DND-41 (cell line): ENCODE measurements at regions not wholly inside any gene's neighbourhood (a gene's known extent, or its start where the extent isn't known, plus 50 kb on each side); places are given as distances from the start of the nearest gene placed in this dataset.

ENCODE experiments used
- ATAC-seq: fragments of 200-7000 bp; cut with Tn5 transposase; 3 replicates; pipeline ENCODE4 v1.9.1; 2021; ENCODE audit warnings: low read depth; ENCODE audit not compliant: insufficient read depth
- DNase-seq: peaks from one replicate; pipeline ENCODE4 v3.0.0-alpha.2; 2020
- H2AFZ ChIP-seq: 2 replicates; pipeline ENCODE4 v1.6.0; 2012; ENCODE audit warnings: low read depth, low read length
- H3K27ac ChIP-seq: 2 replicates; pipeline ENCODE4 v1.5.1; 2012; ENCODE audit warnings: low read length, inconsistent platforms
- H3K27me3 ChIP-seq: fragments of 200-600 bp; sonication (generic); 2 replicates; pipeline ENCODE4 v1.6.0; 2012; ENCODE audit warnings: low read length, mild to moderate bottlenecking, inconsistent platforms; ENCODE audit not compliant: insufficient read depth, poor library complexity
- H3K36me3 ChIP-seq: 2 replicates; pipeline ENCODE4 v1.5.1; 2012; ENCODE audit warnings: low read length, inconsistent platforms; ENCODE audit not compliant: insufficient read depth
- H3K4me1 ChIP-seq: 2 replicates; pipeline ENCODE4 v1.5.1; 2012; ENCODE audit warnings: mild to moderate bottlenecking, low read length; ENCODE audit not compliant: insufficient read depth
- H3K4me2 ChIP-seq: 2 replicates; pipeline ENCODE4 v1.6.0; 2012; ENCODE audit warnings: mild to moderate bottlenecking, moderate library complexity, low read length, inconsistent platforms; ENCODE audit not compliant: insufficient read depth
- H3K4me3 ChIP-seq, 2 experiments: fragments of 200-600 bp in 1 of 2; shearing (Covaris generic) in 1 of 2; 2 replicates each; pipeline ENCODE4 v1.5.1; 2012 to 2016; ENCODE audit warnings: inconsistent platforms in 2 of 2, low read length in 2 of 2, mild to moderate bottlenecking in 2 of 2, low read depth in 1 of 2, moderate library complexity in 1 of 2
- H3K79me2 ChIP-seq: 2 replicates; pipeline ENCODE4 v1.6.0; 2012; ENCODE audit warnings: low read length, inconsistent platforms; ENCODE audit not compliant: insufficient read depth
- H3K9ac ChIP-seq: 2 replicates; pipeline ENCODE4 v1.6.0; 2012; ENCODE audit warnings: low read depth, mild to moderate bottlenecking, inconsistent platforms, low read length, moderate library complexity
- H3K9me3 ChIP-seq: 2 replicates; pipeline ENCODE4 v1.5.1; 2012; ENCODE audit warnings: low read length, moderate library complexity, mild to moderate bottlenecking, inconsistent platforms; ENCODE audit not compliant: insufficient read depth, severe bottlenecking
- H4K20me1 ChIP-seq: 2 replicates; pipeline ENCODE4 v1.6.0; 2012; ENCODE audit warnings: low read length; ENCODE audit not compliant: insufficient read depth
- CTCF ChIP-seq: IDR thresholded peaks from 2 replicates; pipeline ENCODE4 v1.5.1; 2012; ENCODE audit warnings: borderline replicate concordance, low read length, moderate library complexity, mild to moderate bottlenecking; ENCODE audit not compliant: poor library complexity, severe bottlenecking; ENCODE audit errors: extremely low read depth
- EZH2 ChIP-seq: IDR thresholded peaks from 3 replicates; pipeline ENCODE4 v1.6.1; 2012; ENCODE audit warnings: borderline replicate concordance, low read depth, mild to moderate bottlenecking, moderate library complexity, low read length, inconsistent platforms; ENCODE audit not compliant: severe bottlenecking

DNA sequence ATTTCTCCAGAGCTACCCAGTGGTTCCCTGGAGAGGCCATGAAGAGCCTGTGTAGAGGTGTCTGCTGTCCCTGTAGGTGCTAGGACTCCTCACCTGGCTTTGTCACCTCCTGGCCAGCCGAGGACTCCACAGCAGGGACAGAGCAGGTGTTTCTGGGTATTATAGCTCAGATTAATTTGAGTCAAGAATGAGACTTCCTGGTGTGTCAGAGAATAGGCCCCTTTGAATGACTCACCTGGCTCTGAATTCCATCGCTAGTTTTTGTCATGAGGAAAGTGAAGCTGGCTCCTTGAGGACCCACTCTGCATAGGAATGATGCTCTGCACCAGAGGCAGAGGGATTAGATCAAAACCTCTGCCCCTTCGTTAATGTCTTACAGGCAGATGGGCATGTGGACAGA is 167.5 kb upstream of the TOPAZ1 start:
- ATAC-seq (no peak), DNase-seq (no peak)
- Histone ChIP-seq H2AFZ (no peak overlapping the region), H4K20me1 (no peaks in the 10 kb centered on the region; the same call in 1 of the 2 replicates), H3K36me3 (no peaks in the 10 kb centered on the region), H3K9ac (no peak overlapping the region), H3K27me3 (peaks cover 10% of the 10 kb centered on the region), H3K9me3 (no peaks in the 10 kb centered on the region), H3K79me2 (no peaks in the 10 kb centered on the region), H3K4me1 (no peaks in the 10 kb centered on the region), H3K27ac (no peak overlapping the region), H3K4me2 (no peak overlapping the region), H3K4me3 (no peak overlapping the region)
- TF ChIP-seq EZH2, result no peak
- no peak for TF ChIP-seq CTCF

DNA sequence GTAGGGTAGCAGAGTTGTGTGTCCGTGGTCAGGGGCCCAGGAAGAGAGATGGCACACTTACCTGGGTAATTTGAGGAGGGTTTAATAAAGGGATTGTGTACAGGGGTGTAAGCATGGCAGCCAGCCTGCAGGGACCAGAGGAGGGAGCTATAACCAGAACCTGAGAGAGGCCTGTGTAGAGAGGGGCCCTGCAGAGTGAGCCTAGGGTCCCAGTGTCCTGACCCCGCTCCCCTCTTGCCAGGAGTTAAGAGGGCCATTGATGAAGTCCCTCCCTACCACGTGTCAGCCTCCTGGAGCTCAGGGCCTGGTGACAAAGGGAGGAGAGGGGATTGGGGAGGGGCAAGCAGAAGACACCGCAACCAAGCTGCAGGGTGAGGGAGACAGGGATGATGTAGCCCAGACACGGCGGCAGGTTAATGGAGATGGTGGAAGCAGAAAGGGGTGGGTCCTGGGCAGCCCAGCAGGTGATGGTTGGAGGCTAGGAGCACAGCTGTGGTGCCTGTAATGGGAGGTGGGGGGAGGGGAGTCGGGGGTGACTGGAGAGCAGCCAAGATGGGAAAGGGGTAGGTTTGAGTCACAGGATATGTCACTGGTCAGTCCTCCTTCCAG is 165.4 kb upstream of the TOPAZ1 start:
- no peaks in the 10 kb centered on the region for H3K9me3 ChIP-seq
- ATAC-seq, result no peak
- no peak overlapping the region for H3K4me3 ChIP-seq
- DNase-seq, result no peak
- H3K4me2 ChIP-seq, result no peak overlapping the region
- H2AFZ ChIP-seq, result no peak overlapping the region
- H3K27ac ChIP-seq, result no peak overlapping the region
- no peaks in the 10 kb centered on the region for H3K4me1 ChIP-seq
- TF ChIP-seq EZH2 (no peak), CTCF (no peak)
- no peak overlapping the region for H3K9ac ChIP-seq
- H3K79me2 ChIP-seq, result no peaks in the 10 kb centered on the region
- peaks cover 10% of the 10 kb centered on the region for H3K27me3 ChIP-seq
- no peaks in the 10 kb centered on the region for H3K36me3 ChIP-seq
- H4K20me1 ChIP-seq, result no peaks in the 10 kb centered on the region

GRCh38 chr3:44077267-44077666 is 164.4 kb upstream of the TOPAZ1 start:
- no peaks in the 10 kb centered on the region for H3K36me3 ChIP-seq
- H3K27ac ChIP-seq, result no peak overlapping the region
- no peaks in the 10 kb centered on the region for H4K20me1 ChIP-seq
- no peaks in the 10 kb centered on the region for H3K79me2 ChIP-seq
- H2AFZ ChIP-seq, result no peak overlapping the region
- ATAC-seq, result no peak
- H3K4me1 ChIP-seq, result no peaks in the 10 kb centered on the region
- H3K4me3 ChIP-seq, result no peak overlapping the region
- no peak overlapping the region for H3K4me2 ChIP-seq
- TF ChIP-seq EZH2 (no peak), CTCF (no peak)
- DNase-seq, result no peak
- H3K9ac ChIP-seq, result no peak overlapping the region
- H3K27me3 ChIP-seq, result peaks cover 10% of the 10 kb centered on the region
- H3K9me3 ChIP-seq, result no peaks in the 10 kb centered on the region

- Histone ChIP-seq H3K4me3 (no peak overlapping the region), H3K27me3 (peaks cover 10% of the 10 kb centered on the region), H3K4me1 (no peaks in the 10 kb centered on the region), H3K27ac (no peak overlapping the region), H3K9ac (no peak overlapping the region), H4K20me1 (no peaks in the 10 kb centered on the region), H3K36me3 (no peaks in the 10 kb centered on the region), H2AFZ (no peak overlapping the region), H3K79me2 (no peaks in the 10 kb centered on the region), H3K9me3 (no peaks in the 10 kb centered on the region), H3K4me2 (no peak overlapping the region)
- TF ChIP-seq CTCF (no peak), EZH2 (no peak)
- ATAC-seq (no peak), DNase-seq (no peak)
Measured at GRCh38 chr3:44078863-44079262, 162.8 kb upstream of the TOPAZ1 start.
